ENCODE measurements at regions not wholly inside any gene's neighbourhood (a gene's known extent, or its start where the extent isn't known, plus 50 kb on each side); places are given as distances from the start of the nearest gene placed in this dataset.

DNA sequence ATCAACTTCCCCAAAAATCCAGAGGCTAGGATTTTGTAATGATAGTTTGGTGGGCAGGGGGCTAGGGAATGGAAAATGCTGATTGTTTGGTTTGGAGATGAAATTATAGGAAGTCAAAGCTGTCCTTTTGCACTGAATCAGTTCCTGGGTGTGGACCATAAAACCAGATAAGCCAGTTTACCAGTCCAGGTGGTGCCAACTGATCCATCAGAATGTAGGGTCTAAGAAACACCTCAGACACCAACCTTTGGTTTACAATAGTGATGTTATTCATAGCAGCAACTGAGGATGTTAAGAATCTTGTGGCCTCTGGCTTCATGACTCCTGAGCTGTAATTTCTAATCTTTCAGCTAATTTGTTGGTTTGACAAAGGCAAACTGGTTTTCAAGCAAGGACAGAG, 496.6 kb upstream of the EPHA7 start:
- H3K27ac Mint-ChIP-seq, result no peak overlapping the region
- TF ChIP-seq EZH2phosphoT487 (IDR thresholded peaks at IDR 0.05), result no peak
- TF ChIP-seq CTCF (IDR thresholded peaks at IDR 0.05), result no peak
- TF ChIP-seq EZH2 (IDR thresholded peaks at IDR 0.05), result no peak
- peaks cover 2% of the 10 kb centered on the region for H3K9me3 Mint-ChIP-seq
- H3K4me3 ChIP-seq, result no peak overlapping the region
- no peak overlapping the region for H2AFZ ChIP-seq (replicated peaks)
- no peak overlapping the region for H3K27ac ChIP-seq
- no peaks in the 10 kb centered on the region for H3F3A ChIP-seq (ENCODE audit: low read depth)
- no peaks in the 10 kb centered on the region for H3K36me3 ChIP-seq
- peaks cover 4% of the 10 kb centered on the region for H3K4me1 Mint-ChIP-seq
- no peaks in the 10 kb centered on the region for H3K27me3 Mint-ChIP-seq (ENCODE audit: insufficient read depth, low read depth)
- no peak overlapping the region for H3K9ac ChIP-seq
- no peaks in the 10 kb centered on the region for H3K9me3 ChIP-seq (ENCODE audit: low read depth)
- no peaks in the 10 kb centered on the region for H3K36me3 Mint-ChIP-seq
- DNase-seq (ENCODE audit: low spot score), result no peak
- H3K4me2 ChIP-seq, result no peak overlapping the region
- H3K4me3 Mint-ChIP-seq, result no peak overlapping the region
- no peaks in the 10 kb centered on the region for H3K27me3 ChIP-seq
- H3K79me2 ChIP-seq (ENCODE audit: low read depth), result no peaks in the 10 kb centered on the region
- H3K4me1 ChIP-seq, result no peaks in the 10 kb centered on the region
- no peaks in the 10 kb centered on the region for H4K20me1 ChIP-seq (ENCODE audit: low read depth)

- Histone ChIP-seq H3K79me2 (ENCODE audit: low read depth) (no peaks in the 10 kb centered on the region), H3K27me3 (no peaks in the 10 kb centered on the region), H3F3A (ENCODE audit: low read depth) (peaks cover 4% of the 10 kb centered on the region), H4K20me1 (ENCODE audit: low read depth) (no peaks in the 10 kb centered on the region), H3K4me2 (no peak overlapping the region), H3K36me3 (no peaks in the 10 kb centered on the region), H2AFZ (replicated peaks) (no peak overlapping the region), H3K27ac (no peak overlapping the region), H3K9me3 (ENCODE audit: low read depth) (no peaks in the 10 kb centered on the region), H3K4me3 (no peak overlapping the region), H3K4me1 (no peaks in the 10 kb centered on the region), H3K9ac (no peak overlapping the region)
- Mint-ChIP-seq H3K4me3 (no peak overlapping the region), H3K4me1 (no peaks in the 10 kb centered on the region), H3K27ac (no peak overlapping the region), H3K9me3 (peaks cover 15% of the 10 kb centered on the region), H3K27me3 (ENCODE audit: insufficient read depth, low read depth) (no peaks in the 10 kb centered on the region), H3K36me3 (peaks cover 2% of the 10 kb centered on the region)
- TF ChIP-seq EZH2 (IDR thresholded peaks at IDR 0.05) (no peak), CTCF (IDR thresholded peaks at IDR 0.05) (no peak), EZH2phosphoT487 (IDR thresholded peaks at IDR 0.05) (no peak)
- DNase-seq (ENCODE audit: low spot score), result no peak
These were observed 483.2 kb upstream of the EPHA7 start for GRCh38 chr6:93902517-93902916.

GRCh38 chr6:93900142-93900541, 480.8 kb upstream of the EPHA7 start:
- H3K4me3 ChIP-seq, result no peak overlapping the region
- Mint-ChIP-seq H3K4me1 (no peaks in the 10 kb centered on the region), H3K27ac (no peak overlapping the region), H3K36me3 (no peaks in the 10 kb centered on the region), H3K4me3 (no peak overlapping the region), H3K27me3 (ENCODE audit: insufficient read depth, low read depth) (no peaks in the 10 kb centered on the region), H3K9me3 (peaks cover 3% of the 10 kb centered on the region)
- H3K36me3 ChIP-seq, result no peaks in the 10 kb centered on the region
- no peak overlapping the region for H2AFZ ChIP-seq (replicated peaks)
- no peaks in the 10 kb centered on the region for H3K9me3 ChIP-seq (ENCODE audit: low read depth)
- H3K4me1 ChIP-seq, result no peaks in the 10 kb centered on the region
- DNase-seq (ENCODE audit: low spot score), result no peak
- H3K79me2 ChIP-seq (ENCODE audit: low read depth), result no peaks in the 10 kb centered on the region
- peaks cover 4% of the 10 kb centered on the region for H3F3A ChIP-seq (ENCODE audit: low read depth)
- H3K4me2 ChIP-seq, result no peak overlapping the region
- no peak overlapping the region for H3K27ac ChIP-seq
- no peak overlapping the region for H3K9ac ChIP-seq
- TF ChIP-seq CTCF (IDR thresholded peaks at IDR 0.05) (no peak), EZH2phosphoT487 (IDR thresholded peaks at IDR 0.05) (no peak), EZH2 (IDR thresholded peaks at IDR 0.05) (no peak)
- no peaks in the 10 kb centered on the region for H3K27me3 ChIP-seq
- H4K20me1 ChIP-seq (ENCODE audit: low read depth), result no peaks in the 10 kb centered on the region

- H3K4me1 Mint-ChIP-seq, result no peaks in the 10 kb centered on the region
- Histone ChIP-seq H2AFZ (replicated peaks) (no peak overlapping the region), H3K27ac (no peak overlapping the region), H3K79me2 (ENCODE audit: low read depth) (no peaks in the 10 kb centered on the region), H3F3A (ENCODE audit: low read depth) (peaks cover 4% of the 10 kb centered on the region), H3K9me3 (ENCODE audit: low read depth) (no peaks in the 10 kb centered on the region), H4K20me1 (ENCODE audit: low read depth) (no peaks in the 10 kb centered on the region), H3K4me3 (no peak overlapping the region), H3K36me3 (no peaks in the 10 kb centered on the region), H3K27me3 (no peaks in the 10 kb centered on the region), H3K9ac (no peak overlapping the region), H3K4me1 (no peaks in the 10 kb centered on the region), H3K4me2 (no peak overlapping the region)
- no peaks in the 10 kb centered on the region for H3K27me3 Mint-ChIP-seq (ENCODE audit: insufficient read depth, low read depth)
- TF ChIP-seq EZH2 (IDR thresholded peaks at IDR 0.05) (no peak), EZH2phosphoT487 (IDR thresholded peaks at IDR 0.05) (no peak), CTCF (IDR thresholded peaks at IDR 0.05) (no peak)
- no peak overlapping the region for H3K4me3 Mint-ChIP-seq
- no peaks in the 10 kb centered on the region for H3K9me3 Mint-ChIP-seq
- no peak overlapping the region for H3K27ac Mint-ChIP-seq
- no peak for DNase-seq (ENCODE audit: low spot score)
- no peaks in the 10 kb centered on the region for H3K36me3 Mint-ChIP-seq
These were observed 476.7 kb upstream of the EPHA7 start for GRCh38 chr6:93896081-93896480.

Measured in neural progenitor cell (in vitro differentiated cells).